H9 (cell line): ENCODE measurements at regions not wholly inside any gene's neighbourhood (a gene's known extent, or its start where the extent isn't known, plus 50 kb on each side); places are given as distances from the start of the nearest gene placed in this dataset.
A peak's percentile ranks its signal among the peaks of the same experiment; 100 is the strongest.

ENCODE experiments used
- DNase-seq: peaks from one replicate; pipeline ENCODE4 v3.0.0-alpha.2; 2017
- H2AFZ ChIP-seq: one replicate; pipeline ENCODE4 v1.6.1; 2013; ENCODE audit warnings: mild to moderate bottlenecking, low read length, control low read depth, moderate library complexity
- H2AK5ac ChIP-seq: 2 replicates; pipeline ENCODE4 v1.6.1; 2013; ENCODE audit warnings: low read length, control low read depth, mixed read lengths; ENCODE audit not compliant: insufficient read length
- H2BK120ac ChIP-seq: one replicate; pipeline ENCODE4 v1.6.1; 2013; ENCODE audit warnings: low read depth, mild to moderate bottlenecking, low read length, control low read depth, inconsistent platforms; ENCODE audit not compliant: poor library complexity, severe bottlenecking
- H2BK12ac ChIP-seq: 2 replicates; pipeline ENCODE4 v1.6.1; 2013; ENCODE audit warnings: low read length, control low read depth, mixed read lengths, low read depth; ENCODE audit not compliant: insufficient read length
- H2BK15ac ChIP-seq: 2 replicates; pipeline ENCODE4 v1.6.1; 2013; ENCODE audit warnings: low read depth, low read length, control low read depth
- H2BK20ac ChIP-seq: one replicate; pipeline ENCODE4 v1.6.1; 2013; ENCODE audit warnings: low read depth, mild to moderate bottlenecking, low read length, control low read depth, inconsistent platforms; ENCODE audit not compliant: poor library complexity, severe bottlenecking
- H2BK5ac ChIP-seq: 2 replicates; pipeline ENCODE4 v1.6.1; 2013; ENCODE audit warnings: low read length, control low read depth, mixed read lengths; ENCODE audit not compliant: insufficient read length
- H3K14ac ChIP-seq: 2 replicates; pipeline ENCODE4 v1.6.1; 2013; ENCODE audit warnings: low read length, control low read depth; ENCODE audit not compliant: insufficient read depth
- H3K18ac ChIP-seq: 2 replicates; pipeline ENCODE4 v1.6.1; 2013; ENCODE audit warnings: low read depth, mild to moderate bottlenecking, mixed read lengths, low read length, control low read depth; ENCODE audit not compliant: insufficient read length
- H3K23ac ChIP-seq: 2 replicates; pipeline ENCODE4 v1.6.1; 2013; ENCODE audit warnings: low read length, control low read depth, mixed read lengths, low read depth; ENCODE audit not compliant: insufficient read length
- H3K23me2 ChIP-seq: 2 replicates; pipeline ENCODE4 v1.6.1; 2013; ENCODE audit warnings: low read depth, mild to moderate bottlenecking, mixed read lengths, low read length, control low read depth; ENCODE audit not compliant: insufficient read length, poor library complexity, severe bottlenecking
- H3K27ac ChIP-seq: 2 replicates; pipeline ENCODE4 v1.5.1; 2013; ENCODE audit warnings: low read length, control low read depth, mixed read lengths, low read depth; ENCODE audit not compliant: insufficient read length
- H3K27me3 ChIP-seq: 2 replicates; pipeline ENCODE4 v1.6.1; 2013; ENCODE audit warnings: low read length, control low read depth, inconsistent platforms; ENCODE audit not compliant: insufficient read depth
- H3K4ac ChIP-seq: 2 replicates; pipeline ENCODE4 v1.6.1; 2013; ENCODE audit warnings: low read depth, mild to moderate bottlenecking, control low read depth, inconsistent platforms, low read length, moderate library complexity
- H3K4me1 ChIP-seq: 2 replicates; pipeline ENCODE4 v1.6.1; 2013; ENCODE audit warnings: low read length, control low read depth, inconsistent platforms; ENCODE audit not compliant: insufficient read depth
- H3K4me2 ChIP-seq: 2 replicates; pipeline ENCODE4 v1.6.1; 2013; ENCODE audit warnings: low read length, control low read depth, mixed read lengths; ENCODE audit not compliant: insufficient read length, insufficient read depth
- H3K56ac ChIP-seq: 2 replicates; pipeline ENCODE4 v1.6.1; 2013; ENCODE audit warnings: low read depth, mild to moderate bottlenecking, mixed read lengths, low read length, control low read depth; ENCODE audit not compliant: insufficient read length
- H3K79me1 ChIP-seq: 2 replicates; pipeline ENCODE4 v1.6.1; 2013; ENCODE audit warnings: low read depth, mild to moderate bottlenecking, moderate library complexity, low read length, control low read depth, inconsistent platforms; ENCODE audit not compliant: insufficient read depth, poor library complexity, severe bottlenecking
- H3K79me2 ChIP-seq: 2 replicates; pipeline ENCODE4 v1.6.1; 2013; ENCODE audit warnings: low read length, control low read depth, inconsistent platforms; ENCODE audit not compliant: insufficient read depth
- H3K9ac ChIP-seq: 2 replicates; pipeline ENCODE4 v1.6.1; 2013; ENCODE audit warnings: low read length, control low read depth, mixed read lengths; ENCODE audit not compliant: insufficient read length; ENCODE audit errors: extremely low read depth
- H3K9me3 ChIP-seq: one replicate; pipeline ENCODE4 v1.6.1; 2013; ENCODE audit warnings: low read depth, low read length, inconsistent platforms; ENCODE audit not compliant: control insufficient read depth
- H3T11ph ChIP-seq: one replicate; pipeline ENCODE4 v1.6.1; 2013; ENCODE audit warnings: mild to moderate bottlenecking, low read length, control low read depth, inconsistent platforms
- H4K20me1 ChIP-seq: one replicate; pipeline ENCODE4 v1.6.1; 2013; ENCODE audit not compliant: control insufficient read depth, insufficient read length, insufficient read depth
- H4K5ac ChIP-seq: 2 replicates; pipeline ENCODE4 v1.6.1; 2013; ENCODE audit warnings: low read depth, mild to moderate bottlenecking, mixed read lengths, low read length, control low read depth; ENCODE audit not compliant: insufficient read length
- H4K8ac ChIP-seq: replicated peaks from 2 replicates; pipeline ENCODE4 v1.6.1; 2013; ENCODE audit warnings: low read length, control low read depth, mixed read lengths, low read depth; ENCODE audit not compliant: insufficient read length
- H4K91ac ChIP-seq: 2 replicates; pipeline ENCODE4 v1.6.1; 2013; ENCODE audit warnings: low read depth, mild to moderate bottlenecking, moderate library complexity, mixed read lengths, low read length, control low read depth; ENCODE audit not compliant: insufficient read length
- H3K27ac Mint-ChIP-seq, 3 experiments: 2 replicates in 2 of 3; 3 replicates in 1 of 3; pipeline ENCODE4 v1.8.0; 2020 to 2021; ENCODE audit warnings: mixed read lengths in 3 of 3, mild to moderate bottlenecking in 1 of 3, moderate library complexity in 1 of 3
- H3K27me3 Mint-ChIP-seq: 2 replicates; pipeline ENCODE4 v1.8.0; 2021; ENCODE audit warnings: low read depth, mild to moderate bottlenecking, moderate library complexity, mixed read lengths
- H3K36me3 Mint-ChIP-seq, 3 experiments: 2 replicates in 2 of 3; 3 replicates in 1 of 3; pipeline ENCODE4 v1.8.0; 2020 to 2021; ENCODE audit warnings: low read depth in 3 of 3, mixed read lengths in 3 of 3; ENCODE audit not compliant: insufficient read depth in 1 of 3
- H3K4me1 Mint-ChIP-seq, 2 experiments: 2 replicates each; pipeline ENCODE4 v1.8.0; 2020; ENCODE audit warnings: mixed read lengths in 2 of 2
- H3K4me3 Mint-ChIP-seq, 2 experiments: 2 replicates in 1 of 2; 3 replicates in 1 of 2; pipeline ENCODE4 v1.8.0; 2020 to 2021; ENCODE audit warnings: mild to moderate bottlenecking in 2 of 2, mixed read lengths in 2 of 2, moderate library complexity in 1 of 2
- H3K9me3 Mint-ChIP-seq, 2 experiments: 2 replicates in 1 of 2; 3 replicates in 1 of 2; pipeline ENCODE4 v1.8.0; 2020; ENCODE audit warnings: mild to moderate bottlenecking in 2 of 2, mixed read lengths in 2 of 2, moderate library complexity in 1 of 2
- WGBS: extraction: QIAGEN DNeasy Blood & Tissue Kit; methylation state at CpG from one replicate; pipeline ENCODE4 v1.1.7; 2013; ENCODE audit warnings: missing lambda C conversion rate, low lambda C conversion rate, mixed read lengths; ENCODE audit not compliant: insufficient read length; ENCODE audit errors: extremely low coverage; 5-methylcytosine and 5-hydroxymethylcytosine counted together
- TF ChIP-seq, protein P1 (sequence below): fragments of 200-600 bp; sonication (generic); conservative IDR thresholded peaks from 3 replicates; pipeline ENCODE4 v1.8.0; 2021; ENCODE audit warnings: antibody characterized with exemption, mild to moderate bottlenecking

DNA sequence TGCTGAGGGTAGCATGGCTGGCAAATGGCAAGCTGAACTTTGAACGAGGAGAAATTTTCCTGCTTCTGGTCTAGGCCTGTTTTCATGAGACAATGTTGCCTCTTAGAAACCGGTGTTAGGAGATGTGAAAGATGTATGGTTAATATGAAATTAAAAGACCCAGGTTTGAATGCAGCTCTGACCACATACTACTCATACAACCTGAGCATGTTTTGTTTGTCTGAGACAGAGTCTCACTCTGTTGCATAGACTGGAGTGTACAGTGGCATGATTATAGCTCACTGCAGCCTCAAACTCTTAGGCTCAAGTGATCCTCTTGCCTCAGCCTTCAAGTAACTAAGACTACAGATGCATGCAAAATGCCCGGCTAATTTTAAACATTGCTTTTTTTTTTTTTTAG, 193.4 kb upstream of the FZD8 start:
- Mint-ChIP-seq H3K4me3 (no peak overlapping the region), H3K36me3 (peaks cover 0 to 3% (median 3%) of the 10 kb centered on the region in 3 experiments; a peak in 5 of 7 replicates), H3K4me1 (peaks cover 20 to 22% of the 10 kb centered on the region in 2 experiments), H3K9me3 (peaks cover 2 to 14% of the 10 kb centered on the region in 2 experiments), H3K27ac (peak overlapping the region in 1 of 3 experiments; percentile 25; a peak in 1 of 7 replicates), H3K27me3 (peaks cover 2% of the 10 kb centered on the region; the same call in 1 of the 2 replicates)
- H3K56ac ChIP-seq: no peak overlapping the region
- TF ChIP-seq, protein P1, sequence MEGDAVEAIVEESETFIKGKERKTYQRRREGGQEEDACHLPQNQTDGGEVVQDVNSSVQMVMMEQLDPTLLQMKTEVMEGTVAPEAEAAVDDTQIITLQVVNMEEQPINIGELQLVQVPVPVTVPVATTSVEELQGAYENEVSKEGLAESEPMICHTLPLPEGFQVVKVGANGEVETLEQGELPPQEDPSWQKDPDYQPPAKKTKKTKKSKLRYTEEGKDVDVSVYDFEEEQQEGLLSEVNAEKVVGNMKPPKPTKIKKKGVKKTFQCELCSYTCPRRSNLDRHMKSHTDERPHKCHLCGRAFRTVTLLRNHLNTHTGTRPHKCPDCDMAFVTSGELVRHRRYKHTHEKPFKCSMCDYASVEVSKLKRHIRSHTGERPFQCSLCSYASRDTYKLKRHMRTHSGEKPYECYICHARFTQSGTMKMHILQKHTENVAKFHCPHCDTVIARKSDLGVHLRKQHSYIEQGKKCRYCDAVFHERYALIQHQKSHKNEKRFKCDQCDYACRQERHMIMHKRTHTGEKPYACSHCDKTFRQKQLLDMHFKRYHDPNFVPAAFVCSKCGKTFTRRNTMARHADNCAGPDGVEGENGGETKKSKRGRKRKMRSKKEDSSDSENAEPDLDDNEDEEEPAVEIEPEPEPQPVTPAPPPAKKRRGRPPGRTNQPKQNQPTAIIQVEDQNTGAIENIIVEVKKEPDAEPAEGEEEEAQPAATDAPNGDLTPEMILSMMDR: no peak
- H2AK5ac ChIP-seq: no peak overlapping the region
- no peaks in the 10 kb centered on the region for H3K23me2 ChIP-seq
- no CpG with 5 or more reads among the region's 3 CpGs for WGBS
- no peaks in the 10 kb centered on the region for H3K79me2 ChIP-seq
- H2BK120ac ChIP-seq: no peak overlapping the region
- H3K4me1 ChIP-seq: no peaks in the 10 kb centered on the region
- H2BK15ac ChIP-seq: no peak overlapping the region
- no peak overlapping the region for H2AFZ ChIP-seq
- H3T11ph ChIP-seq: no peak overlapping the region
- H2BK20ac ChIP-seq: no peak overlapping the region
- no peak overlapping the region for H4K91ac ChIP-seq
- no peaks in the 10 kb centered on the region for H3K79me1 ChIP-seq
- no peak overlapping the region for H3K27ac ChIP-seq
- no peaks in the 10 kb centered on the region for H4K20me1 ChIP-seq
- H3K18ac ChIP-seq: no peak overlapping the region
- no peak overlapping the region for H2BK5ac ChIP-seq
- no peak for DNase-seq
- H3K9me3 ChIP-seq: no peaks in the 10 kb centered on the region
- no peak overlapping the region for H4K8ac ChIP-seq
- no peaks in the 10 kb centered on the region for H3K27me3 ChIP-seq
- no peak overlapping the region for H3K23ac ChIP-seq
- no peak overlapping the region for H3K4me2 ChIP-seq
- H3K4ac ChIP-seq: no peak overlapping the region
- H3K14ac ChIP-seq: no peak overlapping the region
- no peak overlapping the region for H4K5ac ChIP-seq
- no peak overlapping the region for H3K9ac ChIP-seq
- no peak overlapping the region for H2BK12ac ChIP-seq
